Activated CD4-positive, alpha-beta T cell treated with anti-CD3 and anti-CD28 coated beads, Interleukin-2, amount 10 ng/mL, durations not matched to agents 7 days and 5 days (primary cell): ENCODE measurements at regions not wholly inside any gene's neighbourhood (a gene's known extent, or its start where the extent isn't known, plus 50 kb on each side); places are given as distances from the start of the nearest gene placed in this dataset.
"Not testable (repeated sequence)": the region's sequence is repeated elsewhere in the genome, so short reads cannot be mapped to it uniquely, and the experiment has no call there.

Source experiments
- CTCF ChIA-PET: fragments of 350-600 bp; sonication (Branson Sonifier 250); formaldehyde crosslinking; loops from one replicate; lab custom pipeline; 2021; ENCODE audit warnings: antibody characterized with exemption; lab: Charles Lee
- POLR2A ChIA-PET: fragments of 350-600 bp; sonication (Branson Sonifier 250); formaldehyde crosslinking; loops from one replicate; lab custom pipeline; 2021; ENCODE audit warnings: antibody characterized with exemption; lab: Charles Lee
- DNase-seq: peaks from one replicate; pipeline ENCODE4 v3.0.0-alpha.2; 2020
- H3K27ac Mint-ChIP-seq: one replicate; pipeline ENCODE4 v1.8.0; 2021; ENCODE audit warnings: mild to moderate bottlenecking, moderate library complexity, mixed read lengths
- H3K27me3 Mint-ChIP-seq: one replicate; pipeline ENCODE4 v1.8.0; 2021; ENCODE audit warnings: mixed read lengths
- H3K36me3 Mint-ChIP-seq: one replicate; pipeline ENCODE4 v1.8.0; 2021; ENCODE audit warnings: low read depth, mixed read lengths
- H3K4me1 Mint-ChIP-seq: one replicate; pipeline ENCODE4 v1.8.0; 2021; ENCODE audit warnings: mixed read lengths
- H3K4me3 Mint-ChIP-seq: one replicate; pipeline ENCODE4 v1.8.0; 2021; ENCODE audit warnings: mild to moderate bottlenecking, moderate library complexity, mixed read lengths
- H3K9me3 Mint-ChIP-seq: one replicate; pipeline ENCODE4 v1.8.0; 2021; ENCODE audit warnings: mixed read lengths

DNA sequence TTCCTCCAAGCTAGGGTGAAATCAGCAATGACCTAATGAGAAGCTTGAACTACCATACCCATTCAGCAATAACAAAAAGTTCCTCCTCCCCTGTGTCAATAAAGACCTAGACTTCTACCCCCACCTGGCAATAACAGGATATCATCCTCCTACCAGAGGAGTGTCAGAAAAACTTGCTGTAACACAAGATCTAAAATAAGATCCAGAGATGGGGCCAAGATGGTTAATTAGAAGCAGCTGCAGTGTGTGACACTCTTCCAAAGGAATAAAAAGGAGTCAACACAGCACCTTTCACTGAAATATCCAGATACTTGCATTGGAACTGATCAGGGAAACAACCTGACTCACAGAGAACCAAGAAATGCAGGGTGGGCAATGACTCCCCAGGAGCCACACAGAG is 84.4 kb upstream of the ARHGAP42 start:
- ChIA-PET CTCF (no interaction called here), POLR2A (no interaction called here)
- no peaks in the 10 kb centered on the region for H3K36me3 Mint-ChIP-seq
- H3K4me1 Mint-ChIP-seq, result no peaks in the 10 kb centered on the region
- DNase-seq, result no peak
- H3K9me3 Mint-ChIP-seq, result peaks cover 3% of the 10 kb centered on the region
- no peaks in the 10 kb centered on the region for H3K27me3 Mint-ChIP-seq
- no peak overlapping the region for H3K27ac Mint-ChIP-seq
- H3K4me3 Mint-ChIP-seq, result no peak overlapping the region

DNA sequence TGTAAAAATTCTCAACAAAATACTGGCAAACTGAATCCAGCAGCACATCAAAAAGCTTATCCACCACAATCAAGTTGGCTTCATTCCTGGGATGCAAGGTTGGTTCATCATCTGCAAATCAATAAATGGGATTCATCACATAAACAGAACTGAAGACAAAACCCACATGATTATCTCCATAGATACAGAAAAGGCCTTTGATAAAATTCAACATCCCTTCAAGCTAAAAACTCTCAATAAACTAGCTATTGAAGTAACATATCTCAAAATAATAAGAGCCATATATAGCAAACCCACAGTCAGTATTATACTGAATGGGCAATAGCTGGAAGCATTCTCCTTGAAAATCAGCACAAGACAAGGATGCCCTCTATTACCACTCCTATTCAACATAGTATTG is 79.3 kb upstream of the ARHGAP42 start:
- CTCF ChIA-PET, H3K9me3 Mint-ChIP-seq, H3K27ac Mint-ChIP-seq, H3K27me3 Mint-ChIP-seq, H3K36me3 Mint-ChIP-seq, H3K4me3 Mint-ChIP-seq, H3K4me1 Mint-ChIP-seq, POLR2A ChIA-PET, DNase-seq: not testable (repeated sequence)

DNA sequence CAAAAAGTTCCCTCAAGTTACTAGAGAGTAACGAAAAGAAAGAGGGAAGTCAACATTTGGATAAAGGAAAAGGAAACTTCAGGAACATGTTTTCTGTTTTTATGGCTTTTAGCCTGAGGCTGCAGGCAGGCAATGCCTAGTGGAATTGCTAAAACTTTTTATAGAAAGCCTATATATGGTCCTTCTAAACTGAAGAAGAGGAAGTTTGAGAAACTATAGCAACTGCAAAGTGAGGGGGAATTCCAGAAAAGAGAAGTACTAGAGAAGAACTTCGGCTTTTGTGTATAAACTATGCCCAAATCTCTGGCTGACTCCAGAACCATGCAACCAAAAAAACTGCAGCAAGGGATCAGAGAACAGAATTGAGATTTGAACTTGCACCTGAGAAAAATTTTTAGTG is 74.3 kb upstream of the ARHGAP42 start:
- Mint-ChIP-seq H3K4me1 (no peaks in the 10 kb centered on the region), H3K27ac (no peak overlapping the region), H3K27me3 (no peaks in the 10 kb centered on the region), H3K4me3 (no peak overlapping the region), H3K9me3 (no peaks in the 10 kb centered on the region), H3K36me3 (no peaks in the 10 kb centered on the region)
- ChIA-PET CTCF (interaction anchor here (0.7 kb wide), 1 partner anchor 1642 kb away, joined by 3 read pairs; no protein-coding TSS in a partner anchor), POLR2A (no interaction called here)
- no peak for DNase-seq

DNA sequence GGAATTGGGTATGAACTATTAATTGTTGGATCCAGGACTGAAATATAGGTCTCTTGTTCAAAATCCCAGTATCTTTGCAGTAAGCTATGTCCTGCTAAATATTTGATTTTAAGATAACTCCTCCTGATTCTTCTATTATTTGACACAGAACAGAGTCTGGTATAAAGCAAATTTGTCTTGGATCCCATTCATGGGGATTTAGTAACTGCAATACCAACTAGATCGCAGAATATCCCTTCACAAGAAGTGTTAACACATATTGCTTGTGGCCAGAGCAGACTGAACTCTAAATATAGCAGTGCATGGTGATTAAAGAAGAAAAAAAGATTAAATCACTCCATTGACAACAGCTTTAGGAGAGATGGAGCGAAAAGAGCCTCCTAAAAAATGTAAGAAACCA is 68.2 kb upstream of the ARHGAP42 start:
- Mint-ChIP-seq H3K9me3 (peaks cover 17% of the 10 kb centered on the region), H3K27ac (no peak overlapping the region), H3K36me3 (no peaks in the 10 kb centered on the region), H3K4me3 (no peak overlapping the region), H3K4me1 (no peaks in the 10 kb centered on the region), H3K27me3 (no peaks in the 10 kb centered on the region)
- DNase-seq, result no peak
- CTCF ChIA-PET, result no interaction called here
- POLR2A ChIA-PET, result no interaction called here

DNA sequence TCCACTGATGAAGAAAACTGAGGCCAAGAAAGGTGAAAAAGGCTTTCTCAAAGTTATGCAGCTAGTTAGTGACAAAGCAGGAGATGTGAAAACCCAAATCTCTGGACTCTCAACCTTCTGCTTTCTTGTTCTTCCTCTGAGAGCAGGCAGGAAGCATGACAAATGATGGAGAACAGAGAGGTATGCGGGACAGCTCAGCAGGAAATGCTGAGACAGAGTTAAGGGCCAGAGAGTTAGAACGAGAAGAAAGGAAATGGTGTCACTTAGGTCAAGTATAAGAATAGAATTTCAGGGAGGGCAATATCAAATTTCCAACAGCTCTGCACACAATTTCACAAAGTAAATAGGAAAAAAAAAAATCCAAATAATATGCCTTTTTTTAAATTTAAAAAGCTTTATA is 67.6 kb upstream of the ARHGAP42 start:
- no peaks in the 10 kb centered on the region for H3K4me1 Mint-ChIP-seq
- no peak overlapping the region for H3K27ac Mint-ChIP-seq
- no peaks in the 10 kb centered on the region for H3K36me3 Mint-ChIP-seq
- H3K27me3 Mint-ChIP-seq, result no peaks in the 10 kb centered on the region
- no peak overlapping the region for H3K4me3 Mint-ChIP-seq
- CTCF ChIA-PET, result no interaction called here
- POLR2A ChIA-PET, result no interaction called here
- H3K9me3 Mint-ChIP-seq, result peaks cover 20% of the 10 kb centered on the region
- DNase-seq, result no peak

DNA sequence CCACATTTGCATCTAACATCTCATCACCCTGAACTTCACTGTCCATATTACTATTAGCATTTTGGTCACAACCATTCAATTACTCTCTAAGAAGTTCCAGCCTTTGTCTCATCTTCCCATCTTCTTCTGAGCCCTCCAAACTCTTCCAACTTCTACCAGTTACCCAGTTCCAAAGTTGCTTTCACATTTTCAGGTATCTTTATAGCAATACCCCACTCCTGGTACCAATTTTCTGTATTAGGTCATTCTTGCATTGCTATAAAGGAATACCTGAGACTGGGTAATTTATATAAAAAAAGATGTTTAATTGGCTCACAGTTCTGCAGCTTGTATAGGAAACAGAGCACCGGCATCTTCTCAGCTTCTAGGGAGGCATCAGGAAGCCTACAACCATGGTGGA is 64.7 kb upstream of the ARHGAP42 start:
- Mint-ChIP-seq H3K27ac (no peak overlapping the region), H3K9me3 (peaks cover 22% of the 10 kb centered on the region), H3K27me3 (no peaks in the 10 kb centered on the region), H3K4me1 (no peaks in the 10 kb centered on the region), H3K36me3 (no peaks in the 10 kb centered on the region), H3K4me3 (no peak overlapping the region)
- DNase-seq, result no peak
- ChIA-PET POLR2A (no interaction called here), CTCF (no interaction called here)

DNA sequence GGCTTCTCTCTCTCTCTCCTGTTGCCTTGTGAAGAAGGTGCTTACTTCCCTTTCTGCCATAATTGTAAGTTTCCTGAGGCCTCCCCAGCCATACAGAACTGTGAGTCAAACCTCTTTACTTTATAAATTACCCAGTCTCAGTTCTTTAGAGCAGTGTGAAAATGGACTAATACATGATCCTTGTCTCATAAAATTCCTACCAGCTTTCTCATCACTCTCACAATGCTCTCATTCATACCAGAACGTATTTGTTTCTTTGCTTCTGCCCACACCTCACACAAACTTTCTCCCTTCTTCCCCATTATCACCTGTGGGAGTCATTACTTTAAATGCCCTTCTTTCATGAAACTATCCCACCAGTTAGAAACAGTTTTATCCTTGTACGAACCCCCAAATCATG is 62.7 kb upstream of the ARHGAP42 start:
- Mint-ChIP-seq H3K27ac (no peak overlapping the region), H3K4me3 (no peak overlapping the region), H3K36me3 (no peaks in the 10 kb centered on the region), H3K4me1 (no peaks in the 10 kb centered on the region), H3K9me3 (peaks cover 22% of the 10 kb centered on the region), H3K27me3 (no peaks in the 10 kb centered on the region)
- ChIA-PET CTCF (no interaction called here), POLR2A (no interaction called here)
- DNase-seq, result no peak

DNA sequence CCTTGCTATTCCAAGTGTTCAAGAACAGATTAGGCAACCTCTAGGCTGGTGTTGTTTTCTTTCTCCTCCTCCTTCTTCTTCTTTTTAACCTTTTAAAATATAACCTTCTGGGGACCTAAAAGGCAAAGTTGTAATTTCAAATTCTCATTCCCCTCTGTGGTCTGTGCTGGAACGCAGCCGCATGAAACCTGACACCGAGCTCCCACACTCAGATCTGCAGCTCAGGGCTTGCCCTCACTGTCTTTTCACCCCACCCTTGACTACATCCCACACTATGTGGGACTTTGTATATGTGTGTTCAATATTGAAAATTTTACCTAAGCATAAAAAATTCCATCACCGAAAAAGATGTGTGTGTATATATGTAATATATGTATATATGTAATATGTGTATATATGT is 62.0 kb upstream of the ARHGAP42 start:
- Mint-ChIP-seq H3K4me1 (no peaks in the 10 kb centered on the region), H3K9me3 (peaks cover 22% of the 10 kb centered on the region), H3K27ac (no peak overlapping the region), H3K4me3 (no peak overlapping the region), H3K27me3 (no peaks in the 10 kb centered on the region), H3K36me3 (no peaks in the 10 kb centered on the region)
- POLR2A ChIA-PET, result no interaction called here
- DNase-seq, result no peak
- CTCF ChIA-PET, result no interaction called here

DNA sequence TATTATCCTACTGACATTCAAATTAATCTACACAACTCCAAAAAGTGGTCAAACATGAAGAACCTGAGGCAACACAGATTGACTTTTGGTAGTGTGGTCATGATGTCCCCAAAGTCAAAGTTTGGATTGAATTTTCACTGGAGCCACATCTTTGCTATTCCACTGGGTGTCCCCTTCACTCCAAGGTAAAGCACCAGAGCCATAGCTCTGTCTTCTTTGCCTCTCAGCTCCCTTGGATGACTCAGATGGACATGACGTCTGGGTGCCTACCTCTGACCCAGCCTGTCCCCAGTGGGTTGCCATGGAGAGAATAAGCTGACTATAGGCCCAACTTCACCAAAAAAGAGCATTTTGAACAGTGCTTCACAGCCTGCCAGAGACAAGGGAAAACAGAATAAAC is 57.4 kb upstream of the ARHGAP42 start:
- no peak overlapping the region for H3K27ac Mint-ChIP-seq

DNA sequence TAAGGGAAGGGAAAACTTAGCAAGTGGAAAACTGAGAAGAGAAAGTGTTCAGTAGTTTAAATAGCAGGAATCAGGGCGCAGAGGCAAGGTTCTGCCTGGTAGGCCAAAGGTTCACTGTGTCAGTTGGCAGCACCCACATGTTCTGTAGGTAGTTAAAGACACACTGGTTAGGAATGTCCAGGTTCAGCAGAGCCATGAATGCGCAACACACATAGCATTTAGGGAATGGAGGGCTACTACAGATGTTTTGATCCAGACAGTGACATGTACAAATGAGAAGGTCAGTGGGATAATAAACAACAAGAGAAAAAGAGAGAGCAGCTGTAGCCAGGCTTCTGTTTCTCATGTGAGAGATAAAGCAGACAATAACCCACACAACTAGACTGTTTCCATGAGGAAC is 56.2 kb upstream of the ARHGAP42 start:
- H3K4me3 Mint-ChIP-seq, result no peak overlapping the region
- no peak overlapping the region for H3K27ac Mint-ChIP-seq
- POLR2A ChIA-PET, result no interaction called here
- H3K9me3 Mint-ChIP-seq, result no peaks in the 10 kb centered on the region
- no peaks in the 10 kb centered on the region for H3K27me3 Mint-ChIP-seq
- no peak for DNase-seq
- CTCF ChIA-PET, result no interaction called here
- H3K4me1 Mint-ChIP-seq, result no peaks in the 10 kb centered on the region
- H3K36me3 Mint-ChIP-seq, result no peaks in the 10 kb centered on the region

More for the DNA sequence above, 57.4 kb upstream of the ARHGAP42 start:
- Mint-ChIP-seq H3K4me1 (no peaks in the 10 kb centered on the region), H3K27me3 (no peaks in the 10 kb centered on the region), H3K36me3 (no peaks in the 10 kb centered on the region), H3K4me3 (no peak overlapping the region), H3K9me3 (no peaks in the 10 kb centered on the region)
- no peak for DNase-seq
- CTCF ChIA-PET, result no interaction called here
- POLR2A ChIA-PET, result no interaction called here

DNA sequence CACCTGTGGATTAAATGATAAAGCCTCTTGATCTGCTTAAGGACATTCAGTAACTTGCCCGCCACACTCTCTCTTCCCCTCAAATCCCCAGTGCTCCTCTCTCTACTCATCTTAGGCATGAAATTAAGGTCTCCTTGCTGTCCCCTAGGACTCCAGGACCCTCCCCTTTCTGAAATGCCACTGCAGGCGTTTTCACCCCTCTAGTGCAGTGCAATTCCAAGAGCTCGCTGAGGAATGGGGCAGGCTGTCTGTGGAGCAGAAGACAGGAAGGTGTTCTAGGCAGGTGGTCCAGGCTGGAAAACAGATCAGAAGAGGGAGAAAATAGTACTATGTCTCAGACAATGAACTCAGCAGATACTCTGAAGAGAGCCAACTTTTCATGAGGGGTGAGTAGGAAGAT is 55.8 kb upstream of the ARHGAP42 start:
- no peak overlapping the region for H3K4me3 Mint-ChIP-seq
- H3K27ac Mint-ChIP-seq, result no peak overlapping the region
- no peaks in the 10 kb centered on the region for H3K9me3 Mint-ChIP-seq
- ChIA-PET POLR2A (no interaction called here), CTCF (no interaction called here)
- no peaks in the 10 kb centered on the region for H3K36me3 Mint-ChIP-seq
- no peak for DNase-seq
- H3K4me1 Mint-ChIP-seq, result no peaks in the 10 kb centered on the region
- H3K27me3 Mint-ChIP-seq, result no peaks in the 10 kb centered on the region

DNA sequence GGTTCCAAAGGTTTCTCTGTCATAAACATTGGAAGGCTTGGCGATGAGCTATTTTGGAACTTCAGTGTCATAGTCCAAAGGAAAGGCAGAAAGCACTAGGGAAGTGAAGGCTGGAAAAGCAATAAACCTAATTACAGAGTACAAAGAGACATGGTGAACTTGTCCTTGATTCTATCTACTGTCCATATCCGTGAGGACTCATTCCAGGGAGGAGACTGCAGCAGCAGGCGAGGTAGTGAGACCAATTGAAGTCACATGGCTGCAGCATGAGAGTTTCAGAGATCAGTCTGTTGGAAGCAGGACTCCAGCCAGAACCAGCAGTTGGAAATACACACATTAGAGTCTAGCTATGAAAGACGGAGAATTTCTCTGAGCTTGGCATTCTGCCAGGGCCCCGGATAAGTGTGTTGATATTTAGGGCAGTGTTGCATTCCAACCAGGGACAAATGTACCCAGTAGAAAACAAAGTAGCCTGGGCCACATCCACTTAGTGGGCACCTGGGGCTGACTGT is 54.1 kb upstream of the ARHGAP42 start:
- Mint-ChIP-seq H3K27me3 (no peaks in the 10 kb centered on the region), H3K36me3 (no peaks in the 10 kb centered on the region), H3K4me1 (no peaks in the 10 kb centered on the region), H3K9me3 (no peaks in the 10 kb centered on the region), H3K4me3 (no peak overlapping the region), H3K27ac (no peak overlapping the region)
- no peak for DNase-seq
- ChIA-PET POLR2A (no interaction called here), CTCF (interaction anchor here (0.6 kb wide), 1 partner anchor 196 kb away, joined by 3 read pairs; no protein-coding TSS in a partner anchor)

DNA sequence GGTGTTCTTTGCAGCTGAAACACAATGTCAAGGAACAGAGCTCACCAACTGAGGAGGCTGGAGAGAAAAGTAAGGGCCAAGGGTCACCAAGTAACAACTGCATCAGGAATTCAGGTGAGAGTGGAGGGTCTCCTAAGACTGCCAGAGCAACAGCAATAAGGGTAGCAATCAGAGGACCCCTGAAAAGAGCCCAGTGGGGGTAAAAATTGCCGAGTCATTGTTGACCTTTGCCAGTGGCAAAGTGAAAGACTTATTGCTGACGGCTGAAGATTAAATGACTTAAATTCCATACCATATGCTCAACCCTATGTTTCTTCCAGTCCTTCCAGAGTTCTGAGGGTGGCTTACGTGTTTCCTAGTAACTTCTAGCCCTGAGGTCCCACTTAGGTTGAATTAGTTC is 51.9 kb upstream of the ARHGAP42 start:
- no peak for DNase-seq
- H3K36me3 Mint-ChIP-seq, result no peaks in the 10 kb centered on the region
- no peak overlapping the region for H3K4me3 Mint-ChIP-seq
- CTCF ChIA-PET, result no interaction called here
- POLR2A ChIA-PET, result no interaction called here
- H3K9me3 Mint-ChIP-seq, result no peaks in the 10 kb centered on the region
- no peaks in the 10 kb centered on the region for H3K4me1 Mint-ChIP-seq
- H3K27ac Mint-ChIP-seq, result no peak overlapping the region
- no peaks in the 10 kb centered on the region for H3K27me3 Mint-ChIP-seq

DNA sequence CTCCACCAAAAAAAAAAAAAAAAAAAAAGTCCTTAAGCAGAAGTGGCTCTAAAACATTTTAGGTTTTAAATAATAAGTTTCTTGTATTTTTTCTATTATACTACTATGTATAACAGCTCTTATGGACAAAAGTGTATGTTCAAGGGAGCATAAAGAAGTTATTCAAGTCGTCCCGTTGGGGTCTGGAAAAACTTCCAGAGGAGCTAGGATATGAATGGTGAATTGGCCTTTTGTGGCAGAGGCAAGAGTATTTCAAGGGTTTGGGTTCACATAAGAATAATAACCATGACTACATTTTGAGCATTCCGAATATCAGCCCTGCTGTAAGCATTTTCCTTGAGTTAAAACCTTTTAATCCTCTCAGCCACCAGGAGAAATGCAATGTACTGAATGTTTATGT is 50.6 kb upstream of the ARHGAP42 start:
- CTCF ChIA-PET, result no interaction called here
- Mint-ChIP-seq H3K4me3 (no peak overlapping the region), H3K27ac (no peak overlapping the region), H3K9me3 (no peaks in the 10 kb centered on the region), H3K36me3 (no peaks in the 10 kb centered on the region), H3K4me1 (no peaks in the 10 kb centered on the region), H3K27me3 (no peaks in the 10 kb centered on the region)
- DNase-seq, result no peak
- POLR2A ChIA-PET, result no interaction called here
